Astrocyte (in vitro differentiated cells and primary cell): ENCODE measurements at regions not wholly inside any gene's neighbourhood (a gene's known extent, or its start where the extent isn't known, plus 50 kb on each side); places are given as distances from the start of the nearest gene placed in this dataset.
A peak's percentile ranks its signal among the peaks of the same experiment; 100 is the strongest.

ENCODE experiments used
- DNase-seq: peaks from one replicate; pipeline ENCODE4 v3.0.0-alpha.2; 2010; ENCODE audit warnings: low read depth
- FAIRE-seq: peaks from 2 replicates; lab custom pipeline; 2011; peaks lifted over from hg19 to GRCh38; lab: Jason Lieb, UNC
- H2AFZ ChIP-seq: 2 replicates; pipeline ENCODE4 v1.6.0; 2012; ENCODE audit warnings: low read depth, low read length, inconsistent platforms
- H3K27ac ChIP-seq: 2 replicates; pipeline ENCODE4 v1.5.1; 2011; ENCODE audit warnings: low read depth, low read length, inconsistent platforms
- H3K27me3 ChIP-seq: 2 replicates; pipeline ENCODE4 v1.6.0; 2011; ENCODE audit warnings: low read length, inconsistent platforms; ENCODE audit not compliant: insufficient read depth
- H3K36me3 ChIP-seq: 2 replicates; pipeline ENCODE4 v1.5.1; 2011; ENCODE audit warnings: low read length, inconsistent platforms; ENCODE audit not compliant: insufficient read depth
- H3K4me1 ChIP-seq: 2 replicates; pipeline ENCODE4 v1.5.1; 2011; ENCODE audit warnings: low read length, inconsistent platforms; ENCODE audit not compliant: insufficient read depth
- H3K4me2 ChIP-seq: 2 replicates; pipeline ENCODE4 v1.6.0; 2012; ENCODE audit warnings: low read length, inconsistent platforms
- H3K4me3 ChIP-seq: 2 replicates; pipeline ENCODE4 v1.5.1; 2011; ENCODE audit warnings: low read depth, mild to moderate bottlenecking, low read length, inconsistent platforms; ENCODE audit not compliant: insufficient read depth
- H3K79me2 ChIP-seq: 2 replicates; pipeline ENCODE4 v1.6.0; 2012; ENCODE audit warnings: mild to moderate bottlenecking, low read length, inconsistent platforms; ENCODE audit not compliant: insufficient read depth
- H3K9ac ChIP-seq: 2 replicates; pipeline ENCODE4 v1.6.0; 2012; ENCODE audit warnings: mild to moderate bottlenecking, low read length, inconsistent platforms
- H3K9me3 ChIP-seq: 2 replicates; pipeline ENCODE4 v1.5.1; 2012; ENCODE audit warnings: low read depth, mild to moderate bottlenecking, low read length, inconsistent platforms; ENCODE audit not compliant: insufficient read depth
- H4K20me1 ChIP-seq: 2 replicates; pipeline ENCODE4 v1.6.0; 2012; ENCODE audit warnings: low read length, inconsistent platforms; ENCODE audit not compliant: insufficient read depth
- H3K27ac Mint-ChIP-seq: one replicate; pipeline ENCODE4 v1.8.0; 2021; ENCODE audit warnings: mild to moderate bottlenecking, mixed read lengths; ENCODE audit not compliant: unreplicated experiment
- H3K27me3 Mint-ChIP-seq: one replicate; pipeline ENCODE4 v1.8.0; 2021; ENCODE audit warnings: low read depth, mixed read lengths; ENCODE audit not compliant: unreplicated experiment
- H3K36me3 Mint-ChIP-seq: one replicate; pipeline ENCODE4 v1.8.0; 2021; ENCODE audit warnings: low read depth, mixed read lengths; ENCODE audit not compliant: unreplicated experiment
- H3K4me1 Mint-ChIP-seq: one replicate; pipeline ENCODE4 v1.8.0; 2021; ENCODE audit warnings: low read depth, mixed read lengths; ENCODE audit not compliant: unreplicated experiment
- H3K4me3 Mint-ChIP-seq: one replicate; pipeline ENCODE4 v1.8.0; 2021; ENCODE audit warnings: mild to moderate bottlenecking, moderate library complexity, mixed read lengths; ENCODE audit not compliant: unreplicated experiment
- H3K9me3 Mint-ChIP-seq: one replicate; pipeline ENCODE4 v1.8.0; 2021; ENCODE audit warnings: mild to moderate bottlenecking, mixed read lengths; ENCODE audit not compliant: unreplicated experiment
- EZH2 ChIP-seq: IDR thresholded peaks from 2 replicates; pipeline ENCODE4 v1.6.1; 2012; ENCODE audit warnings: mild to moderate bottlenecking, low read length, inconsistent platforms; ENCODE audit not compliant: insufficient read depth
- TF ChIP-seq, protein P1 (sequence below): IDR thresholded peaks from 2 replicates; pipeline ENCODE4 v1.5.1; 2011; ENCODE audit warnings: low read depth, mild to moderate bottlenecking, inconsistent platforms, low read length, moderate library complexity; ENCODE audit not compliant: insufficient read depth

DNA sequence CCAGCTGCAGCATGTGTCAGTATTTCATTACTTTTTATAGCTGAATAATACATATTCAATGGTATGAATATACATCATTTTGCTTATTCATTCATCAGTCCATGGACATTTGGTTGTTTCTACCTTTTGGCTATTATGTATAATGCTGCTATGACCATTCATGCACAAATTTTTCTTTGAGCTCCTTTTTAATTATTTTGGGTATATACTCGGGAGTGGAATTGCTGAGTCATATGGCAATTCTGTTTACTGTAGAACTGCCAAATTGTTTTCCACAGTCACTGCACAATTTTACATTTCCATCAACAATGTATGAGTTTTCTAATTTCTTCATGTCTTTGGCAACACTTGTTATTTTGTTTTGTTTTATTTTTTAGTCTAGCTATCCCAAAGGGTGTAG lies 405.9 kb upstream of the PITX2 start:
- no peak overlapping the region for H3K9ac ChIP-seq
- no peaks in the 10 kb centered on the region for H4K20me1 ChIP-seq
- H3K79me2 ChIP-seq: no peaks in the 10 kb centered on the region
- no peak overlapping the region for H3K4me3 ChIP-seq
- H3K4me2 ChIP-seq: no peak overlapping the region
- no peak overlapping the region for H2AFZ ChIP-seq
- H3K27ac ChIP-seq: no peak overlapping the region
- peaks cover 5% of the 10 kb centered on the region for H3K9me3 Mint-ChIP-seq
- no peaks in the 10 kb centered on the region for H3K4me1 ChIP-seq
- DNase-seq: no peak
- H3K27ac Mint-ChIP-seq: peak overlapping the region; percentile 97
- peaks cover 40% of the 10 kb centered on the region for H3K4me1 Mint-ChIP-seq
- no peaks in the 10 kb centered on the region for H3K36me3 ChIP-seq
- TF ChIP-seq, protein P1, sequence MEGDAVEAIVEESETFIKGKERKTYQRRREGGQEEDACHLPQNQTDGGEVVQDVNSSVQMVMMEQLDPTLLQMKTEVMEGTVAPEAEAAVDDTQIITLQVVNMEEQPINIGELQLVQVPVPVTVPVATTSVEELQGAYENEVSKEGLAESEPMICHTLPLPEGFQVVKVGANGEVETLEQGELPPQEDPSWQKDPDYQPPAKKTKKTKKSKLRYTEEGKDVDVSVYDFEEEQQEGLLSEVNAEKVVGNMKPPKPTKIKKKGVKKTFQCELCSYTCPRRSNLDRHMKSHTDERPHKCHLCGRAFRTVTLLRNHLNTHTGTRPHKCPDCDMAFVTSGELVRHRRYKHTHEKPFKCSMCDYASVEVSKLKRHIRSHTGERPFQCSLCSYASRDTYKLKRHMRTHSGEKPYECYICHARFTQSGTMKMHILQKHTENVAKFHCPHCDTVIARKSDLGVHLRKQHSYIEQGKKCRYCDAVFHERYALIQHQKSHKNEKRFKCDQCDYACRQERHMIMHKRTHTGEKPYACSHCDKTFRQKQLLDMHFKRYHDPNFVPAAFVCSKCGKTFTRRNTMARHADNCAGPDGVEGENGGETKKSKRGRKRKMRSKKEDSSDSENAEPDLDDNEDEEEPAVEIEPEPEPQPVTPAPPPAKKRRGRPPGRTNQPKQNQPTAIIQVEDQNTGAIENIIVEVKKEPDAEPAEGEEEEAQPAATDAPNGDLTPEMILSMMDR: no peak
- TF ChIP-seq EZH2: no peak
- H3K4me3 Mint-ChIP-seq: no peak overlapping the region
- no peaks in the 10 kb centered on the region for H3K9me3 ChIP-seq
- FAIRE-seq: peak; percentile 75
- no peaks in the 10 kb centered on the region for H3K36me3 Mint-ChIP-seq
- no peaks in the 10 kb centered on the region for H3K27me3 Mint-ChIP-seq
- no peaks in the 10 kb centered on the region for H3K27me3 ChIP-seq

DNA sequence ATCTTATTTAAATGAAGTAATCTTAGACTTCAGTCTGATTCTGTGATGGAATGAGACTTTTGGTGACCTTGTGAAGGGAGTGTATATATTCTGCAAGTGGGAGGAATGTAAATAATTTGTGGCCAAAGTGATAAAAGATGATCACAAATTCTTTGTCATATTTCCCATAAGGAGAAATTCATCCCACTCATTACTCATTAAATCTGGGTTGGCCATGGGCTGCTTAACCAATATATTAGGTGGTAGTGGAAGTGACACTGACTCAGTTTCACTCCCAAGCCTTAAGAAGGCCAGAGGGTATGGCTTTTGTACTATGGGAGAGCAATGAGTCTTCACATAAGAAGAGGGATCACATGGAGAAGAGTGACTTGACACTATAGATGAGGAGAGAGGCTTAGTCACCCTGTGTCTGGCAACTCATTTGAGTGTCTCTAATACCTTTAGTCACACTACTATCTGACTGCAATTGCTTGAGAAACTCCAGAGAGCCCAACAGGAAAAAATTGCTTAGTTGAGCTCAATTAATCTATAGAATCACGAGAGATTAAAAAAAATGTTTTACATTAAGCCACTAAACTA lies 408.2 kb upstream of the PITX2 start:
- no peak overlapping the region for H3K4me3 ChIP-seq
- peak; percentile 9 for DNase-seq
- FAIRE-seq: peak; percentile 9
- H2AFZ ChIP-seq: no peak overlapping the region
- H3K4me2 ChIP-seq: no peak overlapping the region
- no peaks in the 10 kb centered on the region for H3K79me2 ChIP-seq
- peaks cover 38% of the 10 kb centered on the region for H3K4me1 Mint-ChIP-seq
- no peaks in the 10 kb centered on the region for H3K27me3 ChIP-seq
- H3K36me3 Mint-ChIP-seq: no peaks in the 10 kb centered on the region
- no peak overlapping the region for H3K9ac ChIP-seq
- H3K36me3 ChIP-seq: no peaks in the 10 kb centered on the region
- H4K20me1 ChIP-seq: no peaks in the 10 kb centered on the region
- peaks cover 5% of the 10 kb centered on the region for H3K9me3 Mint-ChIP-seq
- TF ChIP-seq, protein P1: no peak
- no peak for TF ChIP-seq EZH2
- H3K27ac Mint-ChIP-seq: peak overlapping the region; percentile 71
- H3K27ac ChIP-seq: no peak overlapping the region
- no peak overlapping the region for H3K4me3 Mint-ChIP-seq
- no peaks in the 10 kb centered on the region for H3K27me3 Mint-ChIP-seq
- H3K4me1 ChIP-seq: no peaks in the 10 kb centered on the region
- H3K9me3 ChIP-seq: no peaks in the 10 kb centered on the region

GRCh38 chr4:111031596-111031995 lies 408.7 kb upstream of the PITX2 start:
- Histone ChIP-seq H4K20me1 (no peaks in the 10 kb centered on the region), H3K9ac (no peak overlapping the region), H3K9me3 (no peaks in the 10 kb centered on the region), H3K79me2 (no peaks in the 10 kb centered on the region), H3K27me3 (no peaks in the 10 kb centered on the region), H3K4me2 (no peak overlapping the region), H2AFZ (no peak overlapping the region), H3K27ac (no peak overlapping the region), H3K4me3 (no peak overlapping the region), H3K4me1 (no peaks in the 10 kb centered on the region), H3K36me3 (no peaks in the 10 kb centered on the region)
- FAIRE-seq (no peak), DNase-seq (no peak)
- TF ChIP-seq EZH2: no peak
- TF ChIP-seq, protein P1: no peak
- Mint-ChIP-seq H3K27me3 (no peaks in the 10 kb centered on the region), H3K27ac (peak overlapping the region; percentile 71), H3K9me3 (peaks cover 5% of the 10 kb centered on the region), H3K4me3 (no peak overlapping the region), H3K36me3 (no peaks in the 10 kb centered on the region), H3K4me1 (peaks cover 33% of the 10 kb centered on the region)
